ENCODE measurements at regions not wholly inside any gene's neighbourhood (a gene's known extent, or its start where the extent isn't known, plus 50 kb on each side); places are given as distances from the start of the nearest gene placed in this dataset.

DNA sequence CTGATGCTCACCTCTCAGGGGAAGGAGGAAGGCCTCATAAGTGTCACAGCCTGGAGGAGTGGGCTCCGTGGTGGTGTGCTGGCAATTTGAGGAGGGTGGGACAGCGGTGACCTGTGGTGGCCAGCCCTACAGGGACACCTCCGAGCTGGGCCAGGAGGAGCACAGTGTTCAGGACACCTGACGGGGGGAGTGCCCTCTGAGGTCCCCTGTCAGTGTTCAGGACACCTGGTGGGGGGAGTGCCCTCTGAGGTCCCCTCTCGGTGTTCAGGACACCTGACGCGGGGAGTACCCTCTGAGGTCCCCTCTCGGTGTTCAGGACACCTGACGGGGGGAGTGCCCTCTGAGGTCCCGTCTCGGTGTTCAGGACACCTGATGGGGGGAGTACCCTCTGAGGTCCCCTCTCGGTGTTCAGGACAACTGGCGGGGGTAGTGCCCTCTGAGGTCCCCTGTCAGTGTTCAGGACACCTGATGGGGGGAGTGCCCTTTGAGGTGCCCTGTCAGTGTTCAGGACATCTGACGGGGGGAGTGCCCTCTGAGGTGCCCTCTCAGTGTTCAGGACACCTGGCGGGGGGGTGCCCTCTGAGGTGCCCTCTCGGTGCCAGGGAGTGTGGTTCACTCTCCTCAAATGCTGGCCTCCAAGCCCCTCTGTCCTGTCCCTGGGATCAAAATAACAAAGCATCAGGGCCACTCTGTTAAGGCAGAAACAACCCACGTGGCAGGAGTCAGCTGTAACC is 73.4 kb upstream of the ZNF469 start (continued):
- TF ChIP-seq REST (IDR thresholded peaks at IDR 0.05) (no peak), FOXS1 (CRISPR knock-in tag; IDR thresholded peaks at IDR 0.05) (no peak), TFCP2L1 (CRISPR knock-in tag; IDR thresholded peaks at IDR 0.05) (no peak), MAZ (IDR thresholded peaks at IDR 0.05; ENCODE audit: borderline replicate concordance, low read depth, low read length) (no peak), ZSCAN20 (CRISPR knock-in tag; IDR thresholded peaks at IDR 0.05) (no peak), MAFK (IDR thresholded peaks at IDR 0.05; ENCODE audit: partially characterized antibody) (no peak), POLR2A (IDR thresholded peaks at IDR 0.05; ENCODE audit: low read length) (no peak), NFE2L2 (conservative IDR thresholded peaks at IDR 0.05; ENCODE audit: low read length) (no peak), RFX5 (IDR thresholded peaks at IDR 0.05) (no peak)
- TF ChIP-seq, protein P1, sequence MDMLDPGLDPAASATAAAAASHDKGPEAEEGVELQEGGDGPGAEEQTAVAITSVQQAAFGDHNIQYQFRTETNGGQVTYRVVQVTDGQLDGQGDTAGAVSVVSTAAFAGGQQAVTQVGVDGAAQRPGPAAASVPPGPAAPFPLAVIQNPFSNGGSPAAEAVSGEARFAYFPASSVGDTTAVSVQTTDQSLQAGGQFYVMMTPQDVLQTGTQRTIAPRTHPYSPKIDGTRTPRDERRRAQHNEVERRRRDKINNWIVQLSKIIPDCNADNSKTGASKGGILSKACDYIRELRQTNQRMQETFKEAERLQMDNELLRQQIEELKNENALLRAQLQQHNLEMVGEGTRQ (IDR thresholded peaks at IDR 0.05) = no peak

DNA sequence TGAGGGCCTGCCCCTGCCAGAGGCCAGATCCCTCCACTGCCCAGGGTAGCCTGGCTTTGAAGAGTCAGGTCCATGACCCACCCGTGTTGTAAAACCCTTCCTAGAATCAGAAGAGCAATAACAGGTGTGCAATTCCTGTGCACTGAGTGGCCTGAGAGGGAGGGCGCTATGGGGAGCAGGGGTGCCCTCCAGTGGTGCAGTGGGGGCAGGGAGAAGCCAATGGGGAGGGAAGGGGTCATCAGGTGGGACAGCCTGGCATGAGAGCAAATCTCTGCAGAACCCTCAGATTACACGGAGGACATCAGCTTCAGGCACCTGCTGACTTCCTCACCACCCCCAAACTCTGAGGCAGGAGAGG is 72.9 kb upstream of the ZNF469 start:
- ATAC-seq = no peak; a peak in 1 of 6 replicates
- Histone ChIP-seq H3K4me2 (no peak overlapping the region), H3K4me3 (no peak overlapping the region), H3K27ac (peak overlapping the region; percentile 37 to 69; a peak in 3 of 6 replicates), H3K9me3 (peaks cover 11% of the 10 kb centered on the region; the same call in 2 of the 3 replicates), H3K4me1 (peaks cover 19% of the 10 kb centered on the region)
- DNase-seq (ENCODE audit: low read depth in 1 of 2, low spot score in 1 of 2) = no peak
- no peak for FAIRE-seq
- TF ChIP-seq RAD21 (conservative IDR thresholded peaks at IDR 0.05 in 1 of 2, IDR thresholded peaks at IDR 0.05 in 1 of 2) = peak; percentile 25 to 33; a peak in 2 of 5 replicates
- TF ChIP-seq NFE2L2 (conservative IDR thresholded peaks at IDR 0.05; ENCODE audit: low read length) = no peak
- TF ChIP-seq SMC3 (IDR thresholded peaks at IDR 0.05) = 0 out of 3 replicates have a peak, but pooled peaks have one; percentile 15
- TF ChIP-seq NPAS2 (CRISPR knock-in tag; IDR thresholded peaks at IDR 0.05; ENCODE audit: borderline replicate concordance) = no peak
- no peak for TF ChIP-seq NR3C1 (IDR thresholded peaks at IDR 0.05)
- no peak for TF ChIP-seq CBX2 (IDR thresholded peaks at IDR 0.05; ENCODE audit: borderline replicate concordance, low read depth)
- TF ChIP-seq POLR2A (IDR thresholded peaks at IDR 0.05; ENCODE audit: low read length) = no peak
- TF ChIP-seq HDAC2 (IDR thresholded peaks at IDR 0.05) = no peak
- POLR2A ChIA-PET = no interaction called here
- 58% methylated on average over 3 of the region's 3 CpGs for WGBS (ENCODE audit: missing lambda C conversion rate)
- CTCF ChIA-PET = interaction anchor here (1.6 kb wide), 1 partner anchor 75 kb away, joined by 3 read pairs; no protein-coding TSS in a partner anchor

DNA sequence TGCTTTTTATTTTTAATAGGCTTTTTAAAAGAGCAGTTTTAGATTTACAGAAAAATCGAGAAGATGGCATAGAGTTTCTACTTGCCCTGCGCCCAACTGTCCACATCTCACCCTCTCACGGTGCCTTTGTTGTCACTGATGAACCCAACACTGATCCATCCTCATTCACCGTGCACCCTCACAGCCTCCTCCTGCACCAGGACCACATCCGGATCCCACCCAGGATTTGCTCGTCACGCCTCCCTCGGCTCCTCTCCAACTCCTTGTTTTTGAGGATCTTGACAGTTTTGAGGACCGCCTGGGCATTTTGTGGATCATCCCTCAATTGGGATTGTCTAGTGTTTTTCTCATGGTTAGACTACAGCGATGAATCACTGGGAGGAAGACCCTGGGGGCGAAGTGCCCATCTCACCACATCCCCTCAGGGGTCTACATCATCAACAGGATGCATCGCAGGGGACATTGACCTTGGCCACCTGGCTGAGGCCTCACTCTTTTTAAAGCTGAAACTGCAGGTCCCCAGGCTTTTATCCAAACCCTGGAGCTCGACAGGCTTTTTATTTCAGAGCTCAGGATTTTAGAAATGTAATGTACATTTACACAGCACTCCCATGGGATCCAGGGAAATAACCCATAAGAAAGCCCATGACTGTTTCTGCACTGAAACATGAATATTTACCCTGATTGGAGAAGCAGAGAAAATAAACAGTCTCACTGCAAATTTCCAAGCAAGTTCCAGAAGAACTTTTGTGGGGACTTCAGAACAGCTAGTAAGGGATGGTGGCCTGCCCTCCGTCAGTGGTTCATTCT is 71.8 kb upstream of the ZNF469 start:
- FAIRE-seq (no peak), ATAC-seq (no peak), DNase-seq (ENCODE audit: low read depth in 1 of 2, low spot score in 1 of 2) (no peak)
- TF ChIP-seq, protein P2, sequence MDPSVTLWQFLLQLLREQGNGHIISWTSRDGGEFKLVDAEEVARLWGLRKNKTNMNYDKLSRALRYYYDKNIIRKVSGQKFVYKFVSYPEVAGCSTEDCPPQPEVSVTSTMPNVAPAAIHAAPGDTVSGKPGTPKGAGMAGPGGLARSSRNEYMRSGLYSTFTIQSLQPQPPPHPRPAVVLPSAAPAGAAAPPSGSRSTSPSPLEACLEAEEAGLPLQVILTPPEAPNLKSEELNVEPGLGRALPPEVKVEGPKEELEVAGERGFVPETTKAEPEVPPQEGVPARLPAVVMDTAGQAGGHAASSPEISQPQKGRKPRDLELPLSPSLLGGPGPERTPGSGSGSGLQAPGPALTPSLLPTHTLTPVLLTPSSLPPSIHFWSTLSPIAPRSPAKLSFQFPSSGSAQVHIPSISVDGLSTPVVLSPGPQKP (IDR thresholded peaks at IDR 0.05; ENCODE audit: low read depth, low read length) = no peak
- TF ChIP-seq PHF8 (IDR thresholded peaks at IDR 0.05; ENCODE audit: borderline replicate concordance, low read depth) = no peak
- TF ChIP-seq, protein P3, sequence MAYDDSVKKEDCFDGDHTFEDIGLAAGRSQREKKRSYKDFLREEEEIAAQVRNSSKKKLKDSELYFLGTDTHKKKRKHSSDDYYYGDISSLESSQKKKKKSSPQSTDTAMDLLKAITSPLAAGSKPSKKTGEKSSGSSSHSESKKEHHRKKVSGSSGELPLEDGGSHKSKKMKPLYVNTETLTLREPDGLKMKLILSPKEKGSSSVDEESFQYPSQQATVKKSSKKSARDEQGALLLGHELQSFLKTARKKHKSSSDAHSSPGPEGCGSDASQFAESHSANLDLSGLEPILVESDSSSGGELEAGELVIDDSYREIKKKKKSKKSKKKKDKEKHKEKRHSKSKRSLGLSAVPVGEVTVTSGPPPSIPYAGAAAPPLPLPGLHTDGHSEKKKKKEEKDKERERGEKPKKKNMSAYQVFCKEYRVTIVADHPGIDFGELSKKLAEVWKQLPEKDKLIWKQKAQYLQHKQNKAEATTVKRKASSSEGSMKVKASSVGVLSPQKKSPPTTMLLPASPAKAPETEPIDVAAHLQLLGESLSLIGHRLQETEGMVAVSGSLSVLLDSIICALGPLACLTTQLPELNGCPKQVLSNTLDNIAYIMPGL (CRISPR knock-in tag; IDR thresholded peaks at IDR 0.05; ENCODE audit: borderline replicate concordance) = no peak
- no peak for TF ChIP-seq EP300 (IDR thresholded peaks at IDR 0.05)
- no peak for TF ChIP-seq NFE2L2 (conservative IDR thresholded peaks at IDR 0.05; ENCODE audit: low read length)
- TF ChIP-seq ESRRA (IDR thresholded peaks at IDR 0.05; ENCODE audit: borderline replicate concordance, low read length) = no peak
- POLR2A ChIA-PET = no interaction called here
- Histone ChIP-seq H3K4me2 (no peak overlapping the region), H3K4me1 (peaks cover 24% of the 10 kb centered on the region), H3K27ac (peak overlapping the region in 1 of 2 experiments; percentile 30; a peak in 1 of 6 replicates), H3K9me3 (peaks cover 11% of the 10 kb centered on the region; the same call in 2 of the 3 replicates), H3K4me3 (no peak overlapping the region)
- WGBS (ENCODE audit: missing lambda C conversion rate) = 90% methylated on average over 14 of the region's 14 CpGs
- CTCF ChIA-PET = interaction anchor here (1.1 to 1.6 kb wide), 2 partner anchors 64 to 73 kb away, joined by 3 read pairs; no protein-coding TSS in a partner anchor
